ENCODE measurements at regions not wholly inside any gene's neighbourhood (a gene's known extent, or its start where the extent isn't known, plus 50 kb on each side); places are given as distances from the start of the nearest gene placed in this dataset.

DNA sequence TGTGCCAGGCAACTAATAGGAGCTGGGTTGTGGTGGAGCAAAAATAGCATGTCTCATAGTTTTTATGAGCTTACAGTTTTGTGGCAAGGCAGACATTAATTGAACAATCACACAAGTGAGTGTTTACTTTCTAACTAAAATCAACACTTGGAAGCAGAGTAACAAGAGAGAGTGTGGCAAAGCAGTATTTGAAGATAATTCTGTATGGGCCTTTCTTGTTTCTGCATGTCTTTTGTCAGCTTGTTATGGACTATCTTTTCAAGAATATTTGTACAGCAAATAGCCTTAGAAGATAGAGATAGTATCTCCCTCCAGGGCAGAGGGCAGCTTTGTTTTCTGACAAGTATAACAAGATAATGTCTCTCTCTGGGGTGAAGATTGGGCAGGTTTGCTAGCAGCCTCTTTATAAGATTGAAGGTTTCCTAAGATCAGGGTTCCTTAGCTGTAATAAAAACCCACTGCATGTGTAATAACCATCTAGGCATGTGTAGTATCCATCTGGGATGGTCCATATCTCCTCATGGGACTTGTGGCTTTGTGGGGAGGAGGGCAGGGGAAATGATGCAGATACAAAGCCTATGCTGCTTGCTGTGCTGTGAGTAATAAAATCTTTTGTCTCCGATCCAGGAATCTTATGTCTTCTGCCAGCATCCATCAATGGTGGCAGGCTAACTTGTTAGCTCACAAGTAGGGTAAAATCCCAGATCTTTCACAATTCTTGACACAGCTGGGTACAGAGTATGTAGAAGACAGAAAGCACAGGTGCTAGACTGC lies 479.9 kb downstream of the KDM4C start:
- TF ChIP-seq POLR2A (IDR thresholded peaks at IDR 0.05; ENCODE audit: low read depth, low read length), result no peak
- DNase-seq (ENCODE audit: insufficient read length, low spot score) (no peak), FAIRE-seq (no peak)

DNA sequence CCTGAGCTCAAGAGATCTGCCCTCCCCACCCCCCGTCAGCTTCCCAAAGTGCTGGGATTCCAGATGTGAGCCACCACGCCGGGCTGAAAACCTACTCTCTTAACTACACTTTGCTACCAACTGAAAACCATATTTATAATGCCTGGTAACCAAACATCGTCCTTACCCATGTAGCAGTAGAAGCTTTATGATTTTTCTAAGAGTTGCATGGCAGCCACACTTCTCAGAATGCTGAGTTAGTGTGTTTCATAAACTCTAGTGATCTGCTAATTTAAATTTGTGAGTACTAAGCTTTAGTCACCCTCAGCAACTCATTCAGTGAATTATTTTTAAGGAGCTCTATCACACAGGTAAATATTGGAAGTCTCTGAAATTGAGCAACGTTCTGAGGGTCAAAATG lies 478.4 kb downstream of the KDM4C start:
- DNase-seq (ENCODE audit: insufficient read length, low spot score) (no peak), FAIRE-seq (no peak)
- no peak for TF ChIP-seq POLR2A (IDR thresholded peaks at IDR 0.05; ENCODE audit: low read depth, low read length)

DNA sequence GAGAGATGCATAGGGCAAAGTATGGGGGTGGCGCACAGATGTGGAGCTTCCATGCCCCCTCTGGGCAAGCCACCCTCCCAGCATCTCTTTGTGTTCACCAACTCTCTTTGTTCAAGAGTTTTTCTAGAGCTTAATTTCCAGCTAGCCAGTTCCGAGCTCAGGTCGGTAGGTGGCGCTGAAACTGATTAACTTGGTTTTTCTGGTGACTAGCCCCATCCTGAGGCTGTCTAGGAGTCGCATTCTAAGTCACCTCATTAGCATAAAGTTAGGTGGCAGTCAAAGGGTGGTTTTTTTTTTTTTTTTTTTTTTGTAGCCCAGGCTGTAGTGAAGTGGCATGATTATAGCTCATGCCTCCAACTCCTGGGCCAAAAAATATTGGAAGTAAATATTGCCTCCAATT lies 476.4 kb downstream of the KDM4C start:
- DNase-seq (ENCODE audit: insufficient read length, low spot score) (peak; percentile 22), FAIRE-seq (no peak)
- no peak for TF ChIP-seq POLR2A (IDR thresholded peaks at IDR 0.05; ENCODE audit: low read depth, low read length)

DNA sequence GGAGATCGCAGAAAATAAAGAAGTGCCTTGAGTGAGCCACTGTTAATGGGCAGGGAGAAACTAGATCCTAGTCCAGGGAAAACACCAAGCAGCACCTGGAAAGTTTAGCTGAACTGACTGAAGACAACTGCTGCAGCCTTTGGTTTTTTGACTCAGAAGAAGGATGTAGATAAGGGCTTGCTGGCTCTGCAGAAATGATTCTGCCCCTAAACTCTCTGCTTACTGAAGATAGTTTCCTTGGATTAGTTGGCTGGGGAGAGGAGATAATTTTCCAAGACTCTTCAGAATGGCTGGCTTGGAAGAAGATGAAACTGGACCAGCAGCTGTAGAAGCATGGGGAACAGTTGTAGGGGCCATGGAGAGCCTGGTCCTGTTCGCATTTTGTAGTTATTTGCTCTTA lies 471.8 kb downstream of the KDM4C start:
- DNase-seq (ENCODE audit: insufficient read length, low spot score) (no peak), FAIRE-seq (no peak)
- no peak for TF ChIP-seq POLR2A (IDR thresholded peaks at IDR 0.05; ENCODE audit: low read depth, low read length)

DNA sequence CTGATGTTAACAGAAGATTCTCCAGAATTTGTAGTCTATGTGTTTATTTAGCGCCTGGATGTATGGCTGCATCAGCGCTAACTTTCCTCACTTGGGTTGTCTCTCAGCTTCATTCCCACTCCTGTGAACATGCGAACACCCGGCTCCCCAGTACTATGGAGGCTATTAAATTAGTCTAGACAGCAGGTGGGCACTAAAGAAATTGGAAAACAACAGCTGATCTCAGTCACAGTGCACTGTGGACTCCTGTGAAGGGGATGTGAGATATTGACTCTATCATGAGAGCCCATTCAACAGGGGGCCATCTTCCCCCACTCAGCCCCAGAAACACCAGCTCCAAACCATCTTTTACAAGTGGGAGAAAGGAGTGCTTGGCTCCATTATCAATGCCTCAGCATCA lies 471.0 kb downstream of the KDM4C start:
- no peak for DNase-seq (ENCODE audit: insufficient read length, low spot score)
- no peak for TF ChIP-seq POLR2A (IDR thresholded peaks at IDR 0.05; ENCODE audit: low read depth, low read length)
- no peak for FAIRE-seq

DNA sequence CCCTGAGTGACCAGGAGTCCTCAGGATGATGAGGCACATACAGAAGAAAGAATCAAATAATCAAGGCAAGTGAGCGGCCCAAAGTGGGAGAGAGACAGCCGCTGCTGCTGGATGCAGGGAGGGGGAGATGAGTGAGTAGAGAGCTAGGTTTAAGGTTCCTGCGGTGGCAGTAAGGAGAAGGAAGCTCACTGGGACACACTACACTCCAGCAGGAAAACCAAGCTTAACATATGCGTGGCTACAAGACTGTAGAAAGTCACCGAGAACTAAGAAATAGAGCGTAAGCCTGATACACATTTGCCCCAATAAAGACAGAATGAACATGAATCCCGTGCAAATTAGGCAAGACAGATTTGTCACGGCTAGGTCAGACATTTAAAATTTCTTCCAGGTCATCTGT lies 470.2 kb downstream of the KDM4C start:
- FAIRE-seq, result no peak
- no peak for DNase-seq (ENCODE audit: insufficient read length, low spot score)
- TF ChIP-seq POLR2A (IDR thresholded peaks at IDR 0.05; ENCODE audit: low read depth, low read length), result no peak

DNA sequence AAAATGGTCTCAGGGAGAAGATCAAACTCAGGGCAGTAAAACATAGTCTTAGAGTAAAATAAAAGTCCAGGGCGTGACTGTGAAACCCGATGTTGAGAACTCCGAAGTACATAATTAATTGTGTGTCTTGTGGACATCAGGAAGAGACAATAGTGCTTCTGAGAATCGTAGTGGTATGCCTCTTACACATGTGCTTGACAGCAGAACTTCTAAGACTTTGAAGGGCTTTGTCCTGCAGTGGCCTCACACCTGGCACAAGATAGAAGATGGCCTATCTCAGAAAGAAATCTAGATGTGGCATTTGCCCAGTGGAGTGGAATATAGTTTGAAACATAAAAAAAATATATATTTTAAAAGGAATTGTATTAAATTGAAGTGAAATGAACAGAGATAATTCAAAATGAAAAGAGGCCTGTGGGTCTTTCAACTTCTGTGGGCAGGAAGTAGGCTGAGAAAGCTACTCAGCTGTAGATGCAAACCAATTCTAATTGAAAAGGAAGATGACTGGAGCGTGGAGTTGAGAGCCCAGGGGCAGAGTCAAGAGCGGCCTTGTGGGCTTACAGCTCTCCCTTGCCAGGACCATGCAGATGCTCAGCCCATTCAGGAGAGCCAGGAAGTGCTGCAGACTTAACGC lies 468.4 kb downstream of the KDM4C start:
- FAIRE-seq (no peak), DNase-seq (ENCODE audit: insufficient read length, low spot score) (no peak)
- no peak for TF ChIP-seq POLR2A (IDR thresholded peaks at IDR 0.05; ENCODE audit: low read depth, low read length)
